Activated CD8-positive, alpha-beta memory T cell treated with anti-CD3 and anti-CD28 coated beads for 1 hour (primary cell): ENCODE measurements at regions not wholly inside any gene's neighbourhood (a gene's known extent, or its start where the extent isn't known, plus 50 kb on each side); places are given as distances from the start of the nearest gene placed in this dataset.
"Not testable (repeated sequence)": the region's sequence is repeated elsewhere in the genome, so short reads cannot be mapped to it uniquely, and the experiment has no call there.

Experiments
- DNase-seq, 2 donors: peaks; one replicate each; pipeline ENCODE4 v3.0.0-alpha.2; 2020; ENCODE audit warnings: low read depth in 1 of 2; ENCODE audit errors: extremely low read depth in 1 of 2

GRCh38 chr19:13712767-13713201, 51.5 kb upstream of the MRI1 start:
- no peak for DNase-seq

GRCh38 chr19:13707915-13708314, 56.4 kb upstream of the MRI1 start:
- DNase-seq = no peak

GRCh38 chr19:13705928-13706447, 58.3 kb upstream of the MRI1 start:
- no peak for DNase-seq

- no peak for DNase-seq
Observed at GRCh38 chr19:13705201-13705600, 59.1 kb upstream of the MRI1 start.

GRCh38 chr19:13701624-13702023, 62.7 kb upstream of the MRI1 start:
- DNase-seq = no peak

GRCh38 chr19:13700621-13701020, 63.7 kb upstream of the MRI1 start:
- DNase-seq = no peak

GRCh38 chr19:13699786-13700185, 64.5 kb upstream of the MRI1 start:
- DNase-seq = no peak

- DNase-seq = no peak
Observed at GRCh38 chr19:13696839-13697238, 67.5 kb upstream of the MRI1 start.

- no peak for DNase-seq
Observed at GRCh38 chr19:13693889-13694288, 70.4 kb upstream of the MRI1 start.

- DNase-seq = no peak
Observed at GRCh38 chr19:13691569-13692435, 72.5 kb upstream of the MRI1 start.

- no peak for DNase-seq
Observed at GRCh38 chr19:13689085-13689484, 75.2 kb upstream of the MRI1 start.

GRCh38 chr19:13684021-13684420, 80.3 kb upstream of the MRI1 start:
- DNase-seq = no peak

GRCh38 chr19:13681509-13681908, 82.8 kb upstream of the MRI1 start:
- DNase-seq = no peak

- DNase-seq = not testable (repeated sequence)
Observed at GRCh38 chr19:13680708-13681360, 83.5 kb upstream of the MRI1 start.

- not testable (repeated sequence) for DNase-seq
Observed at GRCh38 chr19:13676967-13677366, 87.4 kb upstream of the MRI1 start.

- not testable (repeated sequence) for DNase-seq
Observed at GRCh38 chr19:13672480-13673175, 91.7 kb upstream of the MRI1 start.

GRCh38 chr19:13670846-13671245, 93.5 kb upstream of the MRI1 start:
- no peak for DNase-seq

- no peak for DNase-seq
Observed at GRCh38 chr19:13669780-13670355, 94.5 kb upstream of the MRI1 start.

- DNase-seq = no peak
Observed at GRCh38 chr19:13668964-13669363, 95.4 kb upstream of the MRI1 start.

GRCh38 chr19:13666165-13666564, 98.2 kb upstream of the MRI1 start:
- no peak for DNase-seq
